Stimulated activated CD8-positive, alpha-beta memory T cell treated with anti-CD3 and anti-CD28 coated beads, Interleukin-4, amount 100 ng/mL, for 4 hours (primary cell): ENCODE measurements at regions not wholly inside any gene's neighbourhood (a gene's known extent, or its start where the extent isn't known, plus 50 kb on each side); places are given as distances from the start of the nearest gene placed in this dataset.

Experiments
- DNase-seq, 2 donors: peaks; one replicate each; pipeline ENCODE4 v3.0.0-alpha.2; 2020; ENCODE audit warnings: low read depth in 2 of 2, low spot score in 1 of 2

GRCh38 chr6:147712841-147713240, 204.4 kb downstream of the SAMD5 start:
- DNase-seq, result no peak

GRCh38 chr6:147715035-147715434, 206.5 kb downstream of the SAMD5 start:
- no peak for DNase-seq

GRCh38 chr6:147716434-147716833, 207.9 kb downstream of the SAMD5 start:
- no peak for DNase-seq

- no peak for DNase-seq
These were observed 209.5 kb downstream of the SAMD5 start for GRCh38 chr6:147717991-147718390.

GRCh38 chr6:147722158-147722557, 213.7 kb downstream of the SAMD5 start:
- DNase-seq, result no peak

GRCh38 chr6:147724454-147724853, 216.0 kb downstream of the SAMD5 start:
- no peak for DNase-seq

GRCh38 chr6:147726342-147726741, 217.9 kb downstream of the SAMD5 start:
- DNase-seq, result no peak

GRCh38 chr6:147728903-147729302, 220.4 kb downstream of the SAMD5 start:
- no peak for DNase-seq

GRCh38 chr6:147733686-147734085, 225.2 kb downstream of the SAMD5 start:
- DNase-seq, result no peak

GRCh38 chr6:147734151-147734550, 225.7 kb downstream of the SAMD5 start:
- no peak for DNase-seq

- DNase-seq, result no peak
These were observed 227.4 kb downstream of the SAMD5 start for GRCh38 chr6:147735924-147736323.

- DNase-seq, result no peak
These were observed 228.6 kb downstream of the SAMD5 start for GRCh38 chr6:147737115-147737514.

GRCh38 chr6:147738099-147738498, 229.6 kb downstream of the SAMD5 start:
- DNase-seq, result no peak

- no peak for DNase-seq
These were observed 230.1 kb downstream of the SAMD5 start for GRCh38 chr6:147738516-147739162.

- DNase-seq, result no peak
These were observed 231.8 kb downstream of the SAMD5 start for GRCh38 chr6:147740326-147740725.

- DNase-seq, result no peak
These were observed 232.4 kb downstream of the SAMD5 start for GRCh38 chr6:147740916-147741315.

GRCh38 chr6:147741389-147741788, 232.9 kb downstream of the SAMD5 start:
- no peak for DNase-seq

GRCh38 chr6:147742440-147742839, 233.9 kb downstream of the SAMD5 start:
- no peak for DNase-seq

- no peak for DNase-seq
These were observed 235.5 kb downstream of the SAMD5 start for GRCh38 chr6:147744012-147744411.

- no peak for DNase-seq
These were observed 240.8 kb downstream of the SAMD5 start for GRCh38 chr6:147749331-147749730.

GRCh38 chr6:147750413-147750812, 241.9 kb downstream of the SAMD5 start:
- DNase-seq, result no peak

GRCh38 chr6:147751232-147751631, 242.7 kb downstream of the SAMD5 start:
- DNase-seq, result no peak

- no peak for DNase-seq
These were observed 244.4 kb downstream of the SAMD5 start for GRCh38 chr6:147752689-147753403.
